ENCODE measurements at regions not wholly inside any gene's neighbourhood (a gene's known extent, or its start where the extent isn't known, plus 50 kb on each side); places are given as distances from the start of the nearest gene placed in this dataset.
A peak's percentile ranks its signal among the peaks of the same experiment; 100 is the strongest.
"Not testable (repeated sequence)": the region's sequence is repeated elsewhere in the genome, so short reads cannot be mapped to it uniquely, and the experiment has no call there.

- DNase-seq (ENCODE audit: low spot score): not testable (repeated sequence)
Measured at GRCh38 chr16:29274055-29275035, 132.2 kb downstream of the NPIPB11 start.

- peak; percentile 25 for DNase-seq (ENCODE audit: low spot score)
Measured at GRCh38 chr16:29273298-29274054, 133.0 kb downstream of the NPIPB11 start.

- peak; percentile 95 for DNase-seq (ENCODE audit: low spot score)
Measured at GRCh38 chr16:29271721-29272675, 134.5 kb downstream of the NPIPB11 start.

- DNase-seq (ENCODE audit: low spot score): not testable (repeated sequence)
Measured at GRCh38 chr16:29270923-29271322, 135.6 kb downstream of the NPIPB11 start.

- not testable (repeated sequence) for DNase-seq (ENCODE audit: low spot score)
Measured at GRCh38 chr16:29270033-29270432, 136.5 kb downstream of the NPIPB11 start.

GRCh38 chr16:29269192-29269811 is 137.2 kb downstream of the NPIPB11 start:
- DNase-seq (ENCODE audit: low spot score): peak; percentile 97

GRCh38 chr16:29268785-29269191 is 137.7 kb downstream of the NPIPB11 start:
- peak; percentile 91 for DNase-seq (ENCODE audit: low spot score)

- not testable (repeated sequence) for DNase-seq (ENCODE audit: low spot score)
Measured at GRCh38 chr16:29268348-29268747, 138.2 kb downstream of the NPIPB11 start.

- not testable (repeated sequence) for DNase-seq (ENCODE audit: low spot score)
Measured at GRCh38 chr16:29267891-29268290, 138.6 kb downstream of the NPIPB11 start.

GRCh38 chr16:29267055-29267619 is 139.4 kb downstream of the NPIPB11 start:
- not testable (repeated sequence) for DNase-seq (ENCODE audit: low spot score)

- peak; percentile 89 for DNase-seq (ENCODE audit: low spot score)
Measured at GRCh38 chr16:29266612-29267011, 139.9 kb downstream of the NPIPB11 start.

GRCh38 chr16:29265255-29265853 is 141.2 kb downstream of the NPIPB11 start:
- peak; percentile 97 for DNase-seq (ENCODE audit: low spot score)

- not testable (repeated sequence) for DNase-seq (ENCODE audit: low spot score)
Measured at GRCh38 chr16:29264080-29264837, 142.3 kb downstream of the NPIPB11 start.

GRCh38 chr16:29262725-29263124 is 143.8 kb downstream of the NPIPB11 start:
- DNase-seq (ENCODE audit: low spot score): not testable (repeated sequence)

GRCh38 chr16:29261427-29262248 is 144.9 kb downstream of the NPIPB11 start:
- DNase-seq (ENCODE audit: low spot score): not testable (repeated sequence)

GRCh38 chr16:29260683-29261426 is 145.7 kb downstream of the NPIPB11 start:
- not testable (repeated sequence) for DNase-seq (ENCODE audit: low spot score)

GRCh38 chr16:29259635-29260457 is 146.7 kb downstream of the NPIPB11 start:
- DNase-seq (ENCODE audit: low spot score): peak; percentile 20

All from kidney tubule cell (primary cell).